Ovary (tissue), 7 donors: ENCODE measurements at regions not wholly inside any gene's neighbourhood (a gene's known extent, or its start where the extent isn't known, plus 50 kb on each side); places are given as distances from the start of the nearest gene placed in this dataset.

Experiments
- DNase-seq, 5 donors: peaks; one replicate each; pipeline ENCODE4 v3.0.0-alpha.2; 2019 to 2020
- H3K27ac ChIP-seq, 2 donors: fragments of 200-600 bp; one replicate each; pipeline versions ENCODE4 v1.5.1 to v1.8.0; 2019 to 2022
- H3K27me3 ChIP-seq: fragments of 200-600 bp; one replicate; pipeline ENCODE4 v1.8.0; 2022
- H3K36me3 ChIP-seq: fragments of 200-600 bp; sonication (generic); one replicate; pipeline ENCODE4 v1.5.1; 2019
- H3K4me1 ChIP-seq: one replicate; pipeline ENCODE4 v1.8.1; 2013; ENCODE audit warnings: mild to moderate bottlenecking, moderate library complexity; ENCODE audit not compliant: insufficient read depth
- H3K4me3 ChIP-seq: fragments of 200-600 bp; sonication (generic); one replicate; pipeline ENCODE4 v1.5.1; 2017
- H3K9me3 ChIP-seq, 2 donors: fragments of 200-600 bp in 1 of 2; sonication (generic) in 1 of 2; one replicate each; pipeline versions ENCODE4 v1.5.1 to v1.8.1; 2013 to 2019; ENCODE audit warnings: mild to moderate bottlenecking in 1 of 2, moderate library complexity in 1 of 2
- EP300 ChIP-seq: sonication (generic); formaldehyde crosslinking; IDR thresholded peaks from one replicate; pipeline ENCODE4 v1.6.1; 2017; ENCODE audit warnings: antibody characterized with exemption
- POLR2A ChIP-seq: fragments of 450-650 bp; IDR thresholded peaks from one replicate; pipeline ENCODE4 v1.6.1; 2017; ENCODE audit warnings: antibody characterized with exemption, mild to moderate bottlenecking, moderate library complexity
- WGBS, 3 donors: extraction: QIAGEN DNeasy Blood & Tissue Kit in 1 of 3; methylation state at CpG; one replicate each; pipeline versions ENCODE4 v1.1.5 to v1.1.7; 2013 to 2017; 5-methylcytosine and 5-hydroxymethylcytosine counted together
- intact Hi-C, 4 donors: fragments of 100-400 bp; cut with DNase I; formaldehyde crosslinking; loops; one replicate each; pipeline versions ENCODE4 v1.11.0 to v1.15.1; 2022 to 2023
- TF ChIP-seq, protein P1 (sequence below), 3 donors: fragments of 450-650 bp in 2 of 3; fragments of 200-600 bp in 1 of 3; IDR thresholded peaks; one replicate each; pipeline versions ENCODE4 v1.5.1 to v1.8.0; 2016 to 2022; ENCODE audit warnings: antibody characterized with exemption in 3 of 3, mild to moderate bottlenecking in 1 of 3
- donor health status: DM: no; HTN: no; CAD: no; lungs with moderate emphysema.
- donor health status: DM: no; HTN: no; CAD: no.
- donor health status: Bipolar disorder and iron deficiency.
- donor health status: DM: no; HTN: no; CAD: no.
- donor health status: DM: yes; HTN: yes; CAD: no.

DNA sequence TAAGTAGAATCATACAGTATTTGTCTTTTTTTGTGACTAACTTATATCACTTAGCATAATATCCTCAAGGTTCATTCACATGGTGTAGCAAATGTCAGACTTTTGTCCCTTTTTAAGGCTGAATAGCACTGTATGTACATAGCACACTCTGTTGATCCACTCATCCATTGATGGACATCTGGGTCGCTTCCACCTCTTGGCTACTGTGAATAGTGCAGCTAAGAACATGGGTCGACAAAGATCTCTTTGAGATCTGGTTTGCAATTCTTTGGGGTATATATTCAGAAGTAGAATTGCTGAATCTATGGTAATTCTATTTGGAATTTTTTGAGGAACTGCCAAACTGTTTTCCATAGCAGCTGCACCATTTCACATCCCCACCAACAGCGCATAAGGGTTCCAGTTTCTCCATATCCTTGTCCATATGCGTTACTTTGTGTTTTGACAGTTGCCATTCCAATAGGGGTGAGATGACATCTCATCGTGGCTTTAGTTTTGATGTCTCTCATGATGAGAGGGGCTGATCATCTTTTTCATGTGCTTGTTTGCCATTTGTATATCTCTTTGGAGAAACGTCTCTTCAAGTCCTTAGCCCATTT, 73.9 kb downstream of the GLRX5 start:
- Histone ChIP-seq H3K36me3 (no peaks in the 10 kb centered on the region), H3K27me3 (no peaks in the 10 kb centered on the region)

DNA sequence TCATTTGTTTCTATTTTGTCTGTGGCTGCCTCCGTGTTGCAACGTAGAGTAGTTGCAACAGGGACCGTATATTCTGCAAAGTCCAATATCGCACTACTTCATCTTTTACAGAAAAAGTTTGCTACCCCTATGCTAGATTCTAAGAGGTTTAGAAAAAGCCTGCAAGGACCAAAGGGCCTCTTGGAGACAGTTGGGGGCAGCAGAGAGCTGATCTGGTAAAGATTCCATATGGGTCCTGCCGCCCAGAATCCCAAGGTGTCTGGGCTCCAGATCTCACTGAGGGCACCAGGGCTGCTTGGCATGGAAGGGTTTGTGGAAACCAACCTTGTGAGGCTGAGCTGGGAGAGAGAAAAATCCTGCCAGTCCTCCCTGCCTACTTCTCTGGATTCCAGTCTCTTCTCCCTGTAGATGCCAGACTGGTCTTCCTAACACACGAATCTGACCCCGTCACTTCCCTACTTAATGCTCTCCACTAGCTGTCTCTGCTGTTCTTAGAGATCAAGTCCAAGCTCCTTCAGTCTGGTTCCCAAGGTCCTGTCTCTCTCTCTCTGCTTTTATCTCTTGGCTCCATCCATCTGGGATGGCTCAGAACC, 74.6 kb downstream of the GLRX5 start:
- intact Hi-C loops, result no loop called here
- no peak overlapping the region for H3K4me3 ChIP-seq
- TF ChIP-seq, protein P1, sequence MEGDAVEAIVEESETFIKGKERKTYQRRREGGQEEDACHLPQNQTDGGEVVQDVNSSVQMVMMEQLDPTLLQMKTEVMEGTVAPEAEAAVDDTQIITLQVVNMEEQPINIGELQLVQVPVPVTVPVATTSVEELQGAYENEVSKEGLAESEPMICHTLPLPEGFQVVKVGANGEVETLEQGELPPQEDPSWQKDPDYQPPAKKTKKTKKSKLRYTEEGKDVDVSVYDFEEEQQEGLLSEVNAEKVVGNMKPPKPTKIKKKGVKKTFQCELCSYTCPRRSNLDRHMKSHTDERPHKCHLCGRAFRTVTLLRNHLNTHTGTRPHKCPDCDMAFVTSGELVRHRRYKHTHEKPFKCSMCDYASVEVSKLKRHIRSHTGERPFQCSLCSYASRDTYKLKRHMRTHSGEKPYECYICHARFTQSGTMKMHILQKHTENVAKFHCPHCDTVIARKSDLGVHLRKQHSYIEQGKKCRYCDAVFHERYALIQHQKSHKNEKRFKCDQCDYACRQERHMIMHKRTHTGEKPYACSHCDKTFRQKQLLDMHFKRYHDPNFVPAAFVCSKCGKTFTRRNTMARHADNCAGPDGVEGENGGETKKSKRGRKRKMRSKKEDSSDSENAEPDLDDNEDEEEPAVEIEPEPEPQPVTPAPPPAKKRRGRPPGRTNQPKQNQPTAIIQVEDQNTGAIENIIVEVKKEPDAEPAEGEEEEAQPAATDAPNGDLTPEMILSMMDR (IDR thresholded peaks at IDR 0.05), result peak in 2 of 3 donors; percentile 14
- TF ChIP-seq EP300, result no peak
- H3K4me1 ChIP-seq, result no peaks in the 10 kb centered on the region
- H3K27me3 ChIP-seq, result no peaks in the 10 kb centered on the region
- no peak overlapping the region for H3K27ac ChIP-seq
- DNase-seq, result peak in 3 of 5 donors; percentile 28 to 41 (median 38)
- H3K36me3 ChIP-seq, result no peaks in the 10 kb centered on the region
- WGBS, 3 donors, result 44 to 50% (median 47%) methylated on average over 7 of the region's 7 CpGs
- H3K9me3 ChIP-seq, result no peaks in the 10 kb centered on the region

More for the DNA sequence above, 73.9 kb downstream of the GLRX5 start:
- no peak for DNase-seq
- WGBS, 3 donors, result 76 to 84% (median 78%) methylated on average over 6 of the region's 6 CpGs
- intact Hi-C loops, result no loop called here
- H3K9me3 ChIP-seq, result no peaks in the 10 kb centered on the region
- H3K4me1 ChIP-seq, result no peaks in the 10 kb centered on the region
- H3K27ac ChIP-seq, result no peak overlapping the region
- no peak for TF ChIP-seq POLR2A
- no peak for TF ChIP-seq EP300
- TF ChIP-seq, protein P1 (IDR thresholded peaks at IDR 0.05), result no peak
- no peak overlapping the region for H3K4me3 ChIP-seq

DNA sequence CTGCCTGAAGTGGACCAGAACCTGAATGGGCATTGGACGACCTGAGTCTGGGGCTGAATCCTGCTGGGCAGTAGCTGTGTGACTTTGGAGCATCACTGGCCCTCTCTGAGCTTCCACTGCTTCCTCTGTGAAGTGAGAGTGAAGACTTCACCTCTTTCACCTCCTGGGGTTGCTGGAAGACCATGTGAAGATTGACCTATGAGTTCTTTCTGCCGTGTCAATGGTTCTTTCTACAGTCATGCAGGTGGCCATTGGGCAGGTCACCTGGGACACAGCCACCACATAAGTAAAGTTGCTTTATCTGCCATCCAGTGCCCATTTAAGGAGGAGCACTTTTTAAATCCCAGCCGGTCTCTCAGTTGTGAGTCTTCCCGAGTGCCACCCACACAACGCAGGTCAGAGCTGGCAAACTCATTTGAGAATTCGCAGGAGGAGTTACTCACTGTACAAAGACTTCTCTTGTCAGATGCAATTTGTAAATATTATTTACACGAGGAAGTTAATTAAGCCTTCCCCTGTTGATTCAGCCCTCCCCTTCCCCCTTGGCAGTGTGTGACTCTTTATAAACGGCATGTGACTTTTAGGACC, 74.8 kb upstream of the TCL1B start:
- Histone ChIP-seq H3K9me3 (no peaks in the 10 kb centered on the region), H3K27ac (no peak overlapping the region), H3K36me3 (no peaks in the 10 kb centered on the region), H3K4me1 (no peaks in the 10 kb centered on the region), H3K27me3 (no peaks in the 10 kb centered on the region), H3K4me3 (no peak overlapping the region)
- WGBS, 3 donors, result 50 to 54% (median 51%) methylated on average over 8 of the region's 8 CpGs
- TF ChIP-seq POLR2A (no peak), EP300 (no peak)
- TF ChIP-seq, protein P1 (IDR thresholded peaks at IDR 0.05), result no peak
- intact Hi-C loops, result no loop called here
- DNase-seq, result no peak

DNA sequence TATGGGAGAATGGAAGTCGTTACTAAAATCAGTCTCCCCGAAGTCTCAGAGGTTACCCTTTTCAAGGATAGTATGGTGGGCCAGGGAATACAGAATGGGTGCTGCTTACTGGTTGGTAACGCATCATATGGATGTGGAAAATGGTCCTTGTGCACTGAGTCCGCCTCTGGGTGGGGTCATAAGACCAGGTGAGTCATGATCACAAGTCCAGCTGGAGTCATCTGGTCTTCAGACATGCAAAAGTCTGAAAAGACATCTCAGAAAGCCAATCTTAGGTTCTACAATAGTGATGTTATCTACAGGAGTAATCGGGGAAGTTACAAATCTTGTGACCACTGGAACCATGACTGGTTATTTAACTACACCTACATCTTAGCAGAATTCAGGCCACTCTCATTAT, 71.9 kb upstream of the TCL1B start:
- Histone ChIP-seq H3K27ac (no peak overlapping the region), H3K4me3 (no peak overlapping the region), H3K9me3 (no peaks in the 10 kb centered on the region), H3K27me3 (no peaks in the 10 kb centered on the region), H3K4me1 (no peaks in the 10 kb centered on the region), H3K36me3 (no peaks in the 10 kb centered on the region)
- TF ChIP-seq, protein P1 (IDR thresholded peaks at IDR 0.05), result no peak
- TF ChIP-seq EP300 (no peak), POLR2A (no peak)
- no peak for DNase-seq
- intact Hi-C loops, result no loop called here
- 75 to 88% (median 80%) methylated on average over 5 of the region's 5 CpGs for WGBS, 3 donors
